Caco-2 (cell line): ENCODE measurements at regions not wholly inside any gene's neighbourhood (a gene's known extent, or its start where the extent isn't known, plus 50 kb on each side); places are given as distances from the start of the nearest gene placed in this dataset.

ENCODE experiments used
- BruUV-seq: library from RNA; stranded (reverse); fragments of 400-500 nt; replicated peaks from 2 replicates; lab custom pipeline; 2021; lab: Mats Ljungman, UMichigan
- CTCF ChIA-PET: fragments of 300-600 bp; sonication (Branson Sonifier 250); formaldehyde crosslinking; loops from one replicate; lab custom pipeline; 2022; ENCODE audit warnings: antibody characterized with exemption; lab: Charles Lee
- POLR2A ChIA-PET: fragments of 300-600 bp; sonication (Branson Sonifier 250); formaldehyde crosslinking; loops from one replicate; lab custom pipeline; 2022; ENCODE audit warnings: antibody characterized with exemption; lab: Charles Lee
- DNase-seq, 2 experiments: peaks; one replicate each; pipeline versions ENCODE4 v3.0.0 to v3.0.0-alpha.2; 2020 to 2022
- H3K27me3 ChIP-seq: replicated peaks from 2 replicates; pipeline ENCODE4 v1.6.0; 2011; ENCODE audit warnings: low read length; ENCODE audit not compliant: control insufficient read depth, insufficient read depth
- H3K36me3 ChIP-seq: 2 replicates; pipeline ENCODE4 v1.5.1; 2011; ENCODE audit warnings: low read length; ENCODE audit not compliant: control insufficient read depth, insufficient read depth
- H3K4me1 ChIP-seq: fragments of 250-450 bp; sonication (Bioruptor Pico); 2 replicates; pipeline ENCODE4 v1.5.1; 2020; ENCODE audit warnings: mild to moderate bottlenecking
- H3K4me3 ChIP-seq: 2 replicates; pipeline ENCODE4 v1.5.1; 2011; ENCODE audit warnings: low read depth, mild to moderate bottlenecking, control low read depth, low read length
- H3K9me3 ChIP-seq: fragments of 250-450 bp; sonication (Bioruptor Pico); 2 replicates; pipeline ENCODE4 v1.5.1; 2020; ENCODE audit warnings: mild to moderate bottlenecking, moderate library complexity
- H3K27ac Mint-ChIP-seq: one replicate; pipeline ENCODE4 v1.8.0; 2022; ENCODE audit warnings: mixed read lengths; ENCODE audit not compliant: unreplicated experiment
- H3K27me3 Mint-ChIP-seq: one replicate; pipeline ENCODE4 v1.8.0; 2022; ENCODE audit warnings: mixed read lengths; ENCODE audit not compliant: insufficient read depth, unreplicated experiment
- H3K36me3 Mint-ChIP-seq: one replicate; pipeline ENCODE4 v1.8.0; 2022; ENCODE audit warnings: mild to moderate bottlenecking, mixed read lengths; ENCODE audit not compliant: insufficient read depth, unreplicated experiment
- H3K4me1 Mint-ChIP-seq: one replicate; pipeline ENCODE4 v1.8.0; 2022; ENCODE audit warnings: low read depth, mixed read lengths; ENCODE audit not compliant: unreplicated experiment
- H3K4me3 Mint-ChIP-seq: one replicate; pipeline ENCODE4 v1.8.0; 2022; ENCODE audit warnings: mild to moderate bottlenecking, moderate library complexity, mixed read lengths; ENCODE audit not compliant: unreplicated experiment
- H3K9me3 Mint-ChIP-seq: one replicate; pipeline ENCODE4 v1.8.0; 2022; ENCODE audit warnings: mixed read lengths; ENCODE audit not compliant: unreplicated experiment
- CTCF ChIP-seq, 2 experiments: fragments of 200-600 bp in 1 of 2; IDR thresholded peaks; 1 replicate in 1 of 2; 2 replicates in 1 of 2; pipeline versions ENCODE4 v1.5.1 to v1.8.0; 2011 to 2022; ENCODE audit warnings: antibody characterized with exemption in 1 of 2, control low read depth in 1 of 2, inconsistent platforms in 1 of 2, low read depth in 1 of 2, low read length in 1 of 2, mild to moderate bottlenecking in 1 of 2, moderate library complexity in 1 of 2; ENCODE audit not compliant: insufficient read depth in 1 of 2, severe bottlenecking in 1 of 2, unreplicated experiment in 1 of 2
- intact Hi-C: fragments of 100-400 bp; cut with micrococcal nuclease; formaldehyde crosslinking; loops from one replicate; pipeline ENCODE4 v1.10.0; 2022; ENCODE audit not compliant: unreplicated experiment

- no peak for DNase-seq
- Histone ChIP-seq H3K4me3 (no peak overlapping the region), H3K27me3 (no peaks in the 10 kb centered on the region), H3K9me3 (no peaks in the 10 kb centered on the region), H3K4me1 (no peaks in the 10 kb centered on the region), H3K36me3 (no peaks in the 10 kb centered on the region)
- POLR2A ChIA-PET, result no interaction called here
- Mint-ChIP-seq H3K27ac (no peak overlapping the region), H3K9me3 (no peaks in the 10 kb centered on the region), H3K4me3 (no peak overlapping the region), H3K36me3 (no peaks in the 10 kb centered on the region), H3K4me1 (no peaks in the 10 kb centered on the region), H3K27me3 (no peaks in the 10 kb centered on the region)
- BruUV-seq, result no TSS peak
- intact Hi-C loops, result no loop called here
- CTCF ChIA-PET, result no interaction called here
- no peak for TF ChIP-seq CTCF (IDR thresholded peaks at IDR 0.05; ENCODE audit: insufficient read depth in 1 of 2, low read depth in 1 of 2, low read length in 1 of 2, severe bottlenecking in 1 of 2, unreplicated experiment in 1 of 2)
Measured at GRCh38 chr2:51301381-51301780, 269.4 kb upstream of the NRXN1 start.

GRCh38 chr2:51299370-51299769 lies 267.4 kb upstream of the NRXN1 start:
- no TSS peak for BruUV-seq
- no peaks in the 10 kb centered on the region for H3K27me3 ChIP-seq
- no peak for DNase-seq
- no peaks in the 10 kb centered on the region for H3K9me3 ChIP-seq
- Mint-ChIP-seq H3K27me3 (no peaks in the 10 kb centered on the region), H3K27ac (no peak overlapping the region), H3K4me3 (no peak overlapping the region), H3K4me1 (no peaks in the 10 kb centered on the region), H3K9me3 (no peaks in the 10 kb centered on the region), H3K36me3 (no peaks in the 10 kb centered on the region)
- H3K36me3 ChIP-seq, result no peaks in the 10 kb centered on the region
- TF ChIP-seq CTCF (IDR thresholded peaks at IDR 0.05; ENCODE audit: insufficient read depth in 1 of 2, low read depth in 1 of 2, low read length in 1 of 2, severe bottlenecking in 1 of 2, unreplicated experiment in 1 of 2), result no peak
- H3K4me1 ChIP-seq, result no peaks in the 10 kb centered on the region
- no peak overlapping the region for H3K4me3 ChIP-seq
- ChIA-PET POLR2A (no interaction called here), CTCF (no interaction called here)
- intact Hi-C loops, result no loop called here

- no peaks in the 10 kb centered on the region for H3K9me3 Mint-ChIP-seq
- no peaks in the 10 kb centered on the region for H3K36me3 Mint-ChIP-seq
- no peak for DNase-seq
- H3K4me1 Mint-ChIP-seq, result no peaks in the 10 kb centered on the region
- H3K27ac Mint-ChIP-seq, result no peak overlapping the region
- H3K4me3 ChIP-seq, result no peak overlapping the region
- BruUV-seq, result no TSS peak
- POLR2A ChIA-PET, result no interaction called here
- H3K4me1 ChIP-seq, result no peaks in the 10 kb centered on the region
- H3K9me3 ChIP-seq, result no peaks in the 10 kb centered on the region
- H3K36me3 ChIP-seq, result no peaks in the 10 kb centered on the region
- no peaks in the 10 kb centered on the region for H3K27me3 ChIP-seq
- H3K4me3 Mint-ChIP-seq, result no peak overlapping the region
- H3K27me3 Mint-ChIP-seq, result no peaks in the 10 kb centered on the region
- TF ChIP-seq CTCF (IDR thresholded peaks at IDR 0.05; ENCODE audit: insufficient read depth in 1 of 2, low read depth in 1 of 2, low read length in 1 of 2, severe bottlenecking in 1 of 2, unreplicated experiment in 1 of 2), result no peak
- CTCF ChIA-PET, result no interaction called here
- intact Hi-C loops, result no loop called here
Measured at GRCh38 chr2:51297488-51297887, 265.6 kb upstream of the NRXN1 start.
